ENCODE measurements at regions not wholly inside any gene's neighbourhood (a gene's known extent, or its start where the extent isn't known, plus 50 kb on each side); places are given as distances from the start of the nearest gene placed in this dataset.

DNA sequence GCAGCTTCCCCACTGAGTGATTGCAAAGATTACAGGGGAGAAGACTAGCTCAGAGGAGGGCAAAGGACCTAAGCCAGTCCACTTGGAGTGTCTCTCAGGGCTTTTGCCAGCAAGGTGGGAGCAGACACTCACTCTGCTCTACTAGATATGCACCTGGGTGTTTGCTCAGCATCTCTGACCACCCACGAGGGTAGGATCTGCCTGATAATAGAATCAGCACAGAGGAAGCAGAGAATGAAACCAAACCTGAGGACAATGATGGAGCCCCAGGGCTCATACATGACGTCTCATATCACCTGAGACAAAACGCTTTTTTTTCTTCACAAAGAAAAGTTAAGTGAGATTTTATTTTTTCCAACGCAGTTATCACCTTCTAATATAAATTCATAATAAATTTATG is 79.4 kb downstream of the RRAGC start:
- Histone ChIP-seq H3K9me2 (ENCODE audit: insufficient read depth) (no peaks in the 10 kb centered on the region), H3K79me2 (ENCODE audit: insufficient read depth, low read length) (no peaks in the 10 kb centered on the region), H3K9me3 (ENCODE audit: control insufficient read depth in 1 of 2, insufficient read depth in 1 of 2, low read depth in 1 of 2, low read length in 2 of 2) (no peaks in the 10 kb centered on the region), H3K4me3 (replicated peaks in 1 of 2; ENCODE audit: low read depth in 1 of 2, low read length in 2 of 2) (no peak overlapping the region), H3K4me2 (ENCODE audit: low read length) (no peak overlapping the region), H3K36me3 (ENCODE audit: control insufficient read depth in 1 of 2, insufficient read depth in 2 of 2, low read length in 2 of 2) (no peaks in the 10 kb centered on the region), H3K27me3 (ENCODE audit: insufficient read depth, low read length) (peaks cover 18% of the 10 kb centered on the region; the same call in 1 of the 2 replicates), H4K20me1 (ENCODE audit: insufficient read depth) (no peaks in the 10 kb centered on the region), H3K27ac (ENCODE audit: low read depth, low read length) (no peak overlapping the region), H2AFZ (ENCODE audit: low read depth, low read length, poor library complexity, severe bottlenecking) (no peak overlapping the region), H3K4me1 (ENCODE audit: control insufficient read depth in 1 of 2, insufficient read depth in 2 of 2, low read length in 2 of 2) (peaks cover under 1 to 5% of the 10 kb centered on the region in 2 experiments; a peak in 2 of 4 replicates), H3K9ac (ENCODE audit: low read length) (no peak overlapping the region)
- CTCF ChIA-PET = no interaction called here
- RAD21 ChIA-PET (ENCODE audit: low non-redundant PET in 1 of 2, low total read pairs in 2 of 2, uncharacterized antibody in 2 of 2, unreplicated experiment in 2 of 2) = no interaction called here
- BruUV-seq (replicated peaks) = no TSS peak
- intact Hi-C loops (cut with micrococcal nuclease) = no loop called here
- TF ChIP-seq ZFX (IDR thresholded peaks at IDR 0.05) = no peak
- TF ChIP-seq YY1 (IDR thresholded peaks at IDR 0.05; ENCODE audit: extremely low read depth, insufficient replicate concordance, low read depth, low read length) = no peak
- TF ChIP-seq EZH2 (IDR thresholded peaks at IDR 0.05) = no peak
- no peak for TF ChIP-seq TCF7L2 (IDR thresholded peaks at IDR 0.05; ENCODE audit: borderline replicate concordance, extremely low read depth, insufficient read depth, insufficient read length)
- ATAC-seq (no peak), DNase-seq (ENCODE audit: low read depth, low spot score) (no peak)
- POLR2A ChIA-PET = no interaction called here

DNA sequence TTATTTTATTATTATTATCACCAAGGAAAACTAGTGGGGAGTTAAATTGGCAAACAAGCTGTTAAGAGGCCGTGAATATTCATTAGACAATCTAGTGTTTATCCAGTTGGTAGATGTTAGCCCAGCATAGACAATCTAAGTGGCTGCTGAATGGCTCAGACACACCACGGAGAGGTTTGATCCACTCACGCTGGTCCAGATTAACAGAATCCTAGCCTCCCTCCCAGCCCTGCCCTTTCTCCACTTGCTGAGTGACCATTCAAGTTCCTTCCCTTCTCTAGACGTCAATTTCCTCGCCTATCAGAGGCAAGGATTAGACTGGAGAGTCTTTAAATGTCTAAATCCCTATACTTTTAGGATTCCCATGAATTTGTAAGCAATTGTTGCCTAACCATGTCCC is 80.1 kb downstream of the RRAGC start:
- Histone ChIP-seq H3K9me2 (ENCODE audit: insufficient read depth) (no peaks in the 10 kb centered on the region), H3K4me1 (ENCODE audit: control insufficient read depth in 1 of 2, insufficient read depth in 2 of 2, low read length in 2 of 2) (peaks cover 0 to 2% of the 10 kb centered on the region in 2 experiments; a peak in 1 of 4 replicates), H3K36me3 (ENCODE audit: control insufficient read depth in 1 of 2, insufficient read depth in 2 of 2, low read length in 2 of 2) (no peaks in the 10 kb centered on the region), H3K9me3 (ENCODE audit: control insufficient read depth in 1 of 2, insufficient read depth in 1 of 2, low read depth in 1 of 2, low read length in 2 of 2) (no peaks in the 10 kb centered on the region), H4K20me1 (ENCODE audit: insufficient read depth) (no peaks in the 10 kb centered on the region), H2AFZ (ENCODE audit: low read depth, low read length, poor library complexity, severe bottlenecking) (no peak overlapping the region), H3K4me2 (ENCODE audit: low read length) (no peak overlapping the region), H3K9ac (ENCODE audit: low read length) (no peak overlapping the region), H3K4me3 (replicated peaks in 1 of 2; ENCODE audit: low read depth in 1 of 2, low read length in 2 of 2) (no peak overlapping the region), H3K27me3 (ENCODE audit: insufficient read depth, low read length) (peaks cover 18% of the 10 kb centered on the region; the same call in 1 of the 2 replicates), H3K79me2 (ENCODE audit: insufficient read depth, low read length) (no peaks in the 10 kb centered on the region), H3K27ac (ENCODE audit: low read depth, low read length) (no peak overlapping the region)
- POLR2A ChIA-PET = no interaction called here
- DNase-seq (ENCODE audit: low read depth, low spot score) (no peak), ATAC-seq (no peak)
- intact Hi-C loops (cut with micrococcal nuclease) = no loop called here
- RAD21 ChIA-PET (ENCODE audit: low non-redundant PET in 1 of 2, low total read pairs in 2 of 2, uncharacterized antibody in 2 of 2, unreplicated experiment in 2 of 2) = no interaction called here
- TF ChIP-seq CEBPB (IDR thresholded peaks at IDR 0.05; ENCODE audit: low read depth) (no peak), ZFX (IDR thresholded peaks at IDR 0.05) (no peak), JUND (IDR thresholded peaks at IDR 0.05) (no peak)
- TF ChIP-seq, protein P1, sequence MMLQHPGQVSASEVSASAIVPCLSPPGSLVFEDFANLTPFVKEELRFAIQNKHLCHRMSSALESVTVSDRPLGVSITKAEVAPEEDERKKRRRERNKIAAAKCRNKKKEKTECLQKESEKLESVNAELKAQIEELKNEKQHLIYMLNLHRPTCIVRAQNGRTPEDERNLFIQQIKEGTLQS (IDR thresholded peaks at IDR 0.05) = no peak
- TF ChIP-seq, protein P2, sequence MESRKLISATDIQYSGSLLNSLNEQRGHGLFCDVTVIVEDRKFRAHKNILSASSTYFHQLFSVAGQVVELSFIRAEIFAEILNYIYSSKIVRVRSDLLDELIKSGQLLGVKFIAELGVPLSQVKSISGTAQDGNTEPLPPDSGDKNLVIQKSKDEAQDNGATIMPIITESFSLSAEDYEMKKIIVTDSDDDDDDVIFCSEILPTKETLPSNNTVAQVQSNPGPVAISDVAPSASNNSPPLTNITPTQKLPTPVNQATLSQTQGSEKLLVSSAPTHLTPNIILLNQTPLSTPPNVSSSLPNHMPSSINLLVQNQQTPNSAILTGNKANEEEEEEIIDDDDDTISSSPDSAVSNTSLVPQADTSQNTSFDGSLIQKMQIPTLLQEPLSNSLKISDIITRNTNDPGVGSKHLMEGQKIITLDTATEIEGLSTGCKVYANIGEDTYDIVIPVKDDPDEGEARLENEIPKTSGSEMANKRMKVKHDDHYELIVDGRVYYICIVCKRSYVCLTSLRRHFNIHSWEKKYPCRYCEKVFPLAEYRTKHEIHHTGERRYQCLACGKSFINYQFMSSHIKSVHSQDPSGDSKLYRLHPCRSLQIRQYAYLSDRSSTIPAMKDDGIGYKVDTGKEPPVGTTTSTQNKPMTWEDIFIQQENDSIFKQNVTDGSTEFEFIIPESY (IDR thresholded peaks at IDR 0.05; ENCODE audit: extremely low read depth, insufficient replicate concordance, low read length) = no peak
- TF ChIP-seq, protein P3, sequence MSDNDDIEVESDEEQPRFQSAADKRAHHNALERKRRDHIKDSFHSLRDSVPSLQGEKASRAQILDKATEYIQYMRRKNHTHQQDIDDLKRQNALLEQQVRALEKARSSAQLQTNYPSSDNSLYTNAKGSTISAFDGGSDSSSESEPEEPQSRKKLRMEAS (IDR thresholded peaks at IDR 0.05) = no peak
- CTCF ChIA-PET = no interaction called here
- BruUV-seq (replicated peaks) = no TSS peak
